DOHH2 (cell line): ENCODE measurements at regions not wholly inside any gene's neighbourhood (a gene's known extent, or its start where the extent isn't known, plus 50 kb on each side); places are given as distances from the start of the nearest gene placed in this dataset.

Source experiments
- CTCF ChIP-seq: fragments of 200-600 bp; sonication (generic); IDR thresholded peaks from one replicate; pipeline ENCODE4 v1.5.1; 2014; ENCODE audit warnings: antibody characterized with exemption, mild to moderate bottlenecking, low read depth, low read length; ENCODE audit not compliant: poor library complexity, severe bottlenecking
- EZH2phosphoT487 ChIP-seq: fragments of 200-600 bp; sonication (generic); IDR thresholded peaks from 2 replicates; pipeline ENCODE4 v1.6.1; 2017; ENCODE audit warnings: borderline replicate concordance, mild to moderate bottlenecking, antibody characterized with exemption, low read length, moderate library complexity, mixed read lengths

GRCh38 chr18:11324956-11325882 is 175.8 kb upstream of the PIEZO2 start:
- TF ChIP-seq CTCF (no peak), EZH2phosphoT487 (no peak)
